Activated T-cell treated with anti-CD3 and anti-CD28 coated beads, Interleukin-2, amount 50 U/mL, for 1 hour (primary cell): ENCODE measurements at regions not wholly inside any gene's neighbourhood (a gene's known extent, or its start where the extent isn't known, plus 50 kb on each side); places are given as distances from the start of the nearest gene placed in this dataset.

ENCODE experiments used
- DNase-seq: peaks from one replicate; pipeline ENCODE4 v3.0.0-alpha.2; 2020

DNA sequence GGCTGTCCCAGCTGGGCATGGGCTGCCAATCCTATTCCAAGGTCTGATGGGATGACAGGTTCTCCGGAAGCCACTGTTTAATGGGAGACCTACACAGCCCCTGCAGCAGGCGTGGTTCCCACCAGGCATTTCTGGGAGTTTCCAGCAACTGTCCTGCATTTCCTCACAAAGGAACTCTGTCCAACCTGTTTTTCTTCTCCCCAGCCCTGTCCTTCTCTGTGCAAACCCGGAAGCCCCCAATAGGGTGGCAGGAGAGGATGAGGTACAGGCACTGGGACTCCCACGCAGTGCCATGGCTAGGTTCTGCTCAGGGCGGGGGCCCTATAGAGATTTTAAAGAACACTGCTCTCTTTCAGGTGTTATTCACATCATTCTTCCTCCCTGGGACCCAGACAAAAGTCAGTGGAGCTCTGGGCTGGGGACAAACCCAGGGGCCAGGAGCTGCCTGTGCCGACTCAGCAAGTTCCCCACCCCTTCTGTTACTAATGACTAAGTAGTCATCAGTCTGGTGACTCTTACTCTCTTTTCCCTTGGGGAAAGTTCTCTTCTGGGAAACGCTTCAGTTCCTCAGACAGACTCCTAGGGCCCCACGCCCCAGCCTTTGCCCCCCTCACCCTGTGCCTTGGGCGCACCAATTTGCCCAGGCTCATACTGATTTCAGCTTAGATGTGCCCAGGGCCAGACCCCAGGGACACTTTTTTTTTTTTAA, 97.7 kb downstream of the CD47 start:
- DNase-seq, result no peak

DNA sequence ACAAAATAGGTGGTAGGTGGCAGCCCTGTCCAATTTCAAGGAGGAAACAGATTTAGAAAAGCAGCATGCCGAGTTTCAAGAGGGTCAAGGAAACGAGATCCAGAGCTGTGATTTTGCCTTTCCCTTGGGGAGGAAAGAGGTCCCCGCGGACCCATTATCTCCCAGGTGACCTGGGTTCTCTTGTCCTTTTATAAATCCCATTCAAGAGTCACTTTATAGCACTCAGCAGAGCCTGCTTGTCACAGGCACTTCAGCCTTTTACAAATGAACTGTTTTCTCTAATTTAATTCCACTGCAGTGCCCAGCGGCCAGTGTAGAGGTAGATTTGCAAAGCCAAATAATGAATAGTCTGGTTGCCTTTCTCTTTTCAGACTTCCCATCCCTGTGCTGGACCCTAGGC, 99.9 kb downstream of the CD47 start:
- no peak for DNase-seq

DNA sequence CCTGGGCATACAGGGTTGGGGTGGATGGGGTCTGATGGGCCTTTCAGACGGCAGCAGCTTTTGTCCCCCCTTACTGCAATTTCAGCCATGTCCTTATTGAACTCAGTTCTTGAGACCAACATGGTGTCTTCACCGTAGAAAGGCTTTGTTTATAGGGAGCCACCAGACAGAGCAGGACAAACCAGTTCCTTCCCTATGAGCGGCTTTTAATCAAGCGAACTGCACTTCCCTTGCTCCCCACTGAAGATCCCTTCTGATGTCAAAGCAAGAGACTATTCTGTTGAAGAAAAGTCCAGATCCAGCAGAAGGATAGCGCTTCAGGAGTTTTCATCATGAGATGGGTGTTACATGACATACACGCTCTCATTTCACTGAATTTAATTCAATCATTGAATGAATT, 100.4 kb downstream of the CD47 start:
- DNase-seq, result no peak

DNA sequence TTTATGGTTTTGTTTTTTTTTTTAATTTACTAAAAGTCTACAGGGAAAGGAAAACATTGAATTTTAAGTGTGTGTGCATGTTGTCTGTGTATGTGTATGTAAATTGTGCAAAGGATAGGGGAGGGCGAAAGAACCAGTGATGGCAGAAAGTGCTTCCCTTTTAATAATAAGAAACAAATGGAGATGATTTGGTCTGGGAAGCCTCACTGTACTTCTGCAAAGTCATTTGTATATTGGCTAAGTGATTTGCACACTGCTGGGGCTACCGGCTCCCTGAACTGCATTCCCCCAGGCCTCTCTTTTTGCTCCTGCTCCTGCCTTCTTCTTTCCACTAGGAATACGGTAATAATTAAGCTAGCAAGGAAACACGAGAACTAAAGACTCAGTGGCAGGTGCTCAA, 101.2 kb downstream of the CD47 start:
- no peak for DNase-seq

GRCh38 chr3:107988460-107989175, 102.2 kb downstream of the CD47 start:
- no peak for DNase-seq

DNA sequence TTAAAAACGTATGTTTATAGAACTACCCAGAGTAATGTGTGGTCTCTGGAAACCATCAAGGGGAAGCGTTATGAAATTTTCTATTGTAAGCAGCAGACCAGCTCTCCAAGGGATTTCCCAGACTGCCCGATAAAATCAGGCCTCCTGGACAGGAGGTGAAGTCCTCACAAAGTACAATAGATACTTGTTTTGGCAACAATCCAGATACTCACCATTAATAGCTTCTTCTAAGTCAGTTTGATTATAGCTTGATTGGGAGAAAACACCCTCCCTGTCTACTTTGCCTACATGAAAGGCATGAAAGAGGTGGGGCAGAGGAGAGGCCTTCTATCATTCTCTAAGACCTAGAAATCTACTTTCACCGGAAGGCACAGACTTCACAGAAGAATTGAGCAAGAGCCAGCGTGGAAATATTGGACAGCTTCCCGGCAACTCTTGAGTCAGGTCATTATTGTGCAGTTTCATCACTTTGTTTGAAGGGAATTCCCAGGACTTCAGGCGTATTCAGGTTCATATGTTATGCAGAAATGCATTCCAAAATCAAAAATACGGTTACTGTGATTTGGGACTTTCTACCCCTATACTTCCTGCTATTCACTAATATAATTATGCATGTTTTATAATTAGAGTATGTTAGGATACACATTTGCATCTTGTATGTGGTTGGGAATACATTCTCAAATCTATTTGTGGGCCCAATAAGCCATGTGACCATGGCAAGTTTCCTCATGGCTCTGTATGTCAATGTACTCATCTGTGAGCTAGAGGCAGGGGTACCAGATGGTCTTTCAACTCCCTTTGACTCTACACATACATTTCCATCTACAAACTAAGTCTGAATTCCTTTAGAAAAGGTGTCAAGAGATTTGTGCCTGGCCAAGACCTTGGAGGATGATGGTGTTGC, 103.5 kb downstream of the CD47 start:
- DNase-seq, result no peak

- DNase-seq, result no peak
Measured at GRCh38 chr3:107986505-107986904, 104.3 kb downstream of the CD47 start.

DNA sequence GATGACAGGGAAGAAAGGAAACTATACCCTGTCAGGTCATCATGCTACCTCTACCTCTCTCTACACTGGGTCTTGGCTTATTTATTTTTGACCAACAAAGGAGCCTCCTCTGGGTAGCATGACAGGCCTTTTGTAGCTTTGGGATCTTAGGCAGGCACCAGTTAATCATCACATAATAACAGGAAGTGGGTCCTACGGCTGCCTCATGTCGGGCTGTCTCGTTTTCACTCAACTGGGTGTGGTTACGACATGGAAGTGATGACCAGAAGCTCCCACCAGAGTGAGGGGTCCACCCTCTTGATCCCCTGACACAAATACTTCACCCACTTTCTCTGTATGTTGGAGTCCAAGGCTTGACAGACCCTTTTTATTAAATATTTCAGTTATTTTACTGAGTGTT, 105.3 kb downstream of the CD47 start:
- DNase-seq, result no peak

- no peak for DNase-seq
Measured at GRCh38 chr3:107983247-107983646, 107.6 kb downstream of the CD47 start.

DNA sequence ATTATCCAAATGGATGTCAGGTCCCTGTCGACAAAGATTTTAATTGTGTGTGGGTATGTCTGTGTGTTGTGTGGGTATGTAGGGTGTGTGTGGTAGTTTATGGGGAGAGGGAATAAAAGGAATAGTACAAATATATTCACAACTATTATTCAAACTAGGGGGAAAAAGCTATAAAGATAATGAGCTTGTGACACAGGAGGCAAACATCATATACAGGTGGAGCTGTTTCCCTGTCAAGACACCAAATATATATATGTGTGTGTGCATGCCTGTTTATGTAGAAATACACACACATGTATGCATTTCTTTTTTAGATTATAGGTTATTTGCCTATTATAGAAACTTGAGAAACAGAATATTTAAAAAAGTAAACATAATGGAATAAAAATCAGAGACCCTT, 108.7 kb downstream of the CD47 start:
- DNase-seq, result no peak

GRCh38 chr3:107981471-107982111, 109.2 kb downstream of the CD47 start:
- DNase-seq, result no peak

DNA sequence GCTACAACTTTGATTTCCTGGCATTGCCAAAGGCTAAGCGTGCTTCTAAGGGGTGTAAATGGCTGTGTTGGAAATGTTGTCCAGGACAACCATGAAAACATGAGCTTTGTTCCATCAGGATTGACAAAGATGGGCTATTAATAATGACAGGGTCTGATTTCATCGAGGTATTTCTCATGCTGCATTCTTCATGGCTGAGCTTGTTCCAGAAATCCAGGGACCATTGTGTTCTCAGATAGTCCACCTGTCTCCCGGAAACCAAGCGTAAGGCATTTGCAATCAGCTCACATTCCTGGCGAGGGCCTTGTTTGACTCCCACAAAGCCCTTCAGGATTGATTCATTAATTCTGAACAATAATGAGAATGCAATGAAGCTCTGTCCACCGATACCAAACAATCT, 111.3 kb downstream of the CD47 start:
- no peak for DNase-seq

DNA sequence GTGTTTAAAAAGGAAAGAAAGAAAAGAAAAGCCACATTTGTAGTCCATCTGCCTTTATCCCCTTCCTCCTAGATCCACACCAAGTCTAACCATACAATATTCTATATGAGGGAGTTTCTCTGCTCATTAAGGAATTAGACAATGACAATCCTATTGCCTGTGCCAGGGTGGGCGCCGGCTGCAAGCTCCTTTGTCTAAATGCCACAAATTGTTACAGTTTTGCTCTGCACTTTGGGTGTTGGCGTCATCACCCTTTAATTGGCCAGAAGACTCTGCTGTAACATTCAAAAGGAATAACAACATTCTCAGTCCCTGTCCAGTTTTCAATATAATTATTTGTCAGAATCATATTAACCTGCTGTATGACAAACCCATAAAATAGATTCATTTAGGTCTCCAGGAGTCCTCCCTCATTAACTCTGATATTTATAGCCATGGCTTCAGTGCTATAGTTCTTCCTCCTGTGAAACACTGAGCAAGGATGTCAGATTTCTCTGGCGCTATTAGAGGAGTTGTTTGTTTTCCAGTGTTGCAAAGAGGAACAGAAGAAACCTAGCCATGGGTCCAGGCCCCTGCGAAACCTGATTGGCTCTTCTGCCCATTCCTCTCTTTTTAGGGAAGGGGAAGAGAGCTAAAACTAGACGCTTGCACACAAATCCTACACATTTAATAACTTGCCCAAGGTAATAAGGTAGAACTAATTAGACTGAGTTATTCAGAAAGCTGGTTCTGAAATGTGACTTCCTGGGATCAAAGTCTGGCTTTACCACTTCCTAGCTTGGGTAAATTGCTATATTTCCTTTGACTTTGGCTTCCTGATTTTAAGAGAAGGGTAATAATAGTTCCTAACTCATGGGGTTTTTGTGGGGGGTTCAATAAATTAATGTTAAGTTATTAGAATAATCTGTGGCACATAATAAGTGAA, 112.4 kb downstream of the CD47 start:
- DNase-seq, result no peak

DNA sequence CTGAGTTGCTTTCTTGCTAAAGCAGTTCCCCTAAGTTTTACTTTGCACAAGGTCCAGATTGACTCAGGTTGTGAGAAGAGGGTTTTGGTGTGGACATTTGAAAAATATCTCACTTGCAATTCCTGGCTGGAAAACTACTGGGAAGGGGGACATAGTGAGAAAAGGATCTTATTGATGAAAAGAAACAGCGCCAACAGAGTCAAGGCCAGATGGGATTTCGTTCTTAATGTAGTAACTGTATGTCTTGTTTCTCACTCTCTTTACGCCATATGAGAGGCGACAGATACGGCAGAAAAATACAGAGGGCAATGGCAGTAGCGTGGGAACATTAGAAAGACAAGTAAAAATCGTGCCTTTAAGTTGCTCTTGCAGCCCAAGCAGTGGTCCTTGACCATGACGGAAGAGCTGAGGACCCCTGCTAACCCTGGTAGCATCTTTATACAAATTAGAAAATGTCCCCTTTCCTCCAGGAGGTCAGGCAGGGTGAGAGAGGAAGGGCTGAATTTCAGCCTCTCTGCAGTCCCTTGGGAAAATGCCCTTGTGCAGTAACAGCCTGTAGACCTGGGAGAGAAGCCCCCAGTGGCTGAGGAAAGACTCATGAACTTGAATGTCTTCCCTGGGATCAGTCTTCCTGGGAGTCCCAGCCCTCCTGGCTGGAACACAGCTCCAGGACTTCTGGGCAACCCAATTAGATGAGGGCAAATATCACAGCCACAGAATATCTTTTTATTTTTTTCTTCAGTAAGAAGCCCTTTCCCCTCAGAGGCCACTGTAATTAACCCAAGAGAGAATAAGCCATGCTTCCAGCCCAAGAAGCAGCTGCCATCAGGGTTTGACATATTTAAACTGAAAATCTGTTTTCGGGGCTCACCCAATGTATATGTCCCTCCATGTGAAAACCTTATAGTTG, 113.4 kb downstream of the CD47 start:
- DNase-seq, result no peak

DNA sequence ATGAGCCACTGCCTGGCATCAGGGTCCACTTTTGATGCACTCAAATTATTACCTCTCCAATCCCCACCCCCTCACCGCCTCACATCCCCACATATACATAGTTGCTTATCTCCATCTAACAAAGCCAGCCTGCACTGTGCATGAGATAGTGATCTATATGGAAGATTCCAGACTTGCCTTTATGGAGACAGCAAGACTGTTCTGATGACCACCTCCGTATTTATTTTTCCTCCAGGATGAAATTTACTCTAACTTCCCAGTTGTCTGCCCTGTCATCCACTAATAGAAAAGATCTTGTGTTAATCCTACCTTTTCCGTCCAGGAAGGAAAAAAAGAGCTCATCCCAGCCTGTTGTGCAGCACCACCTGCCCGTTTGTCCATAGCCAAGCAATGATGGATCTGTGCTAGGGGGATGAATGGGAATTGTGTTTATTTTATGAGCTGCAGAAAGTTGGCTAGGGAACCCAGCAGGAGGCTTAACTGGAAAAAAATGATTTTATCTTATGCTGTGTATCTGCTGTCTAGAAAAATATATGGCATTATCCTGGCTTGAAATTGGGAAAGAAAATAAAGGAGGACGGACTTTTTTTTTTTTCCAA, 114.5 kb downstream of the CD47 start:
- DNase-seq, result no peak

GRCh38 chr3:107975529-107976201, 115.2 kb downstream of the CD47 start:
- no peak for DNase-seq

GRCh38 chr3:107973961-107974360, 116.9 kb downstream of the CD47 start:
- DNase-seq, result no peak

DNA sequence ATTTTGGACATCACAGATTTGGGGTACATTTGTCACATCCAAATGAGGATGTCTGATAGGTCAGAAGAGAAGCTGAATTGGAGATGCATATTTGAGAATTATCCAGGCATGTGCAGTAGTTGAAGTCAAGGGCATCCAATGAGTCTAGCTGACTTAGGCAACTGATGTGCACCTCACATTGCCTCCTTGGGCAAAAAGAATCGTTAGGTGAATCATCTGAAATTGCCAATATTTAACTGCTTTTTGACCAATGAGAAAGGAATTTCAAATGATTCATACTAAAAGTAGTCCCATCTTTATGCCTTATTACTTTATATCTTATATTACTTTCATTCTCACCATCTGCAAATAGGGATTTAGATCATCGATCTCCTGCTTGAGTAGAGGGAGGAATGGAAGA, 117.7 kb downstream of the CD47 start:
- DNase-seq, result no peak

DNA sequence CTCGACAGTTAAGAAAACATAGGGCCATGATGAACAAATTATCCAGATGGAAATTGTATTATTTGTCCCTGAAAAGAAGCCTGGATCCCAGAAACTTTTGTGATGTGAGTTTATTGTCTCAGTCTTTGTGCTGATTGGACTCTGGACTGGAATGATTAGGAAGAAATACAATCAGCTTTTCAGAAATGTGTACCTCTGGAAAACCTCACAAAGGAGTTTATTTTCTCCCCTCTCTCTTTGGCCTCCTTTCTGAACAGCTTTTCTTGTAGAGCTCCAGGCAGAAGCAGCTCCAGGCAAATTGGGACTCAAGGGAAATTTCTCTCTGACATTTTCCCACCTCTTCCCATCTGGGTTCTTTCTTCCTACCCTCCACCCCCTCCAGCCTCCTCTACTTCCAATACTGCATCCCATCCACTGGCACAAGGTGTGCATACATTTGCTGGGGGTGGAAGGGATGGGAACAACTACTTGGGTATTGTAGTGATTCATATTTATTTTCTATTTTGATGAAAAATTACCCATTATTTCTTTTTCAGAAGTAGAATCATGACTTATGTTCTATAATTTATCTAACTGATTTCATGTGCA, 119.7 kb downstream of the CD47 start:
- DNase-seq, result no peak
